ENCODE measurements at regions not wholly inside any gene's neighbourhood (a gene's known extent, or its start where the extent isn't known, plus 50 kb on each side); places are given as distances from the start of the nearest gene placed in this dataset.

DNA sequence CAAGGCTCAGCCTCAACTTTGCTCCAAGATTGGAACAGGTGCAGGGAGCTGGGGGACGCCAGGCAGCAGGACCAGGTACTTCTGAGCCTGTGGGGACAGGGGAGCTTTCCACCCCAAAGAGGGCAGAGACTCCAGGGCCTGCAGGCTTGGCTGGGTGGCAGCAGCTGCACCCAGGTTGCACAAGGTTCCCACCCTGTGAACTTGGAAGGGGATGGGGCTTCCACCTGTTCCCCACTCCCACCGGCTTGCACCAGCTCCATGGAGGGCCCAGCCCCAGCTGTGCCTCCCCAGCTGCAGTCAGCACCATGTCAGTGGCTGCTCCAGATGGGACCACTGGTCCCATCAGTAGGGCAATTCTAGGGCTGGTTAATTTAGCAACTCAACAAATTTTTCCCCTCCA, 114.0 kb upstream of the CDKN3 start:
- no peak for TF ChIP-seq RAD21 (conservative IDR thresholded peaks at IDR 0.05)
- no peak for TF ChIP-seq CTCF (IDR thresholded peaks at IDR 0.05; ENCODE audit: poor library complexity, severe bottlenecking)
- no peak for TF ChIP-seq POLR2AphosphoS5 (IDR thresholded peaks at IDR 0.05)
- TF ChIP-seq EP300 (conservative IDR thresholded peaks at IDR 0.05; ENCODE audit: poor library complexity, severe bottlenecking): no peak
- TF ChIP-seq MXI1 (conservative IDR thresholded peaks at IDR 0.05; ENCODE audit: poor library complexity, severe bottlenecking): no peak
- TF ChIP-seq SMC3 (conservative IDR thresholded peaks at IDR 0.05; ENCODE audit: poor library complexity): no peak
- TF ChIP-seq REST (IDR thresholded peaks at IDR 0.05; ENCODE audit: borderline replicate concordance): no peak
- no peak for TF ChIP-seq EZH2 (IDR thresholded peaks at IDR 0.05; ENCODE audit: borderline replicate concordance, insufficient read depth, low read length, poor library complexity, severe bottlenecking)
- TF ChIP-seq TAF1 (IDR thresholded peaks at IDR 0.05; ENCODE audit: low read depth): no peak

Measured in neural cell (in vitro differentiated cells).